ENCODE measurements at regions not wholly inside any gene's neighbourhood (a gene's known extent, or its start where the extent isn't known, plus 50 kb on each side); places are given as distances from the start of the nearest gene placed in this dataset.

- H3K27ac ChIP-seq, result no peak overlapping the region
- in situ Hi-C loops (cut with MboI; ENCODE audit: low sequenced_read_pairs in 4 of 4), result no loop called here
- no peak overlapping the region for H3K4me3 ChIP-seq
- no peaks in the 10 kb centered on the region for H3K36me3 ChIP-seq
- no peaks in the 10 kb centered on the region for H3K27me3 ChIP-seq
- ATAC-seq (no peak), DNase-seq (no peak)
- intact Hi-C loops (cut with DNase I; ENCODE audit: low total_unique reads), result no loop called here
- H3K4me1 ChIP-seq, result no peaks in the 10 kb centered on the region
- TF ChIP-seq POLR2A (IDR thresholded peaks at IDR 0.05) (no peak), CTCF (IDR thresholded peaks at IDR 0.05 in 4 of 5, conservative IDR thresholded peaks at IDR 0.05 in 1 of 5) (no peak)
- H3K9me3 ChIP-seq, result no peaks in the 10 kb centered on the region
These were observed 208.2 kb downstream of the UQCRFS1 start for GRCh38 chr19:29004796-29005195.

GRCh38 chr19:29003641-29004409 is 209.1 kb downstream of the UQCRFS1 start:
- no peak for TF ChIP-seq CTCF (IDR thresholded peaks at IDR 0.05 in 4 of 5, conservative IDR thresholded peaks at IDR 0.05 in 1 of 5)
- no peak for TF ChIP-seq POLR2A (IDR thresholded peaks at IDR 0.05)
- in situ Hi-C loops (cut with MboI; ENCODE audit: low sequenced_read_pairs in 4 of 4), result no loop called here
- intact Hi-C loops (cut with DNase I; ENCODE audit: low total_unique reads), result no loop called here
- ATAC-seq (no peak), DNase-seq (no peak)
- Histone ChIP-seq H3K4me1 (no peaks in the 10 kb centered on the region), H3K27ac (no peak overlapping the region), H3K36me3 (no peaks in the 10 kb centered on the region), H3K4me3 (no peak overlapping the region), H3K9me3 (no peaks in the 10 kb centered on the region), H3K27me3 (no peaks in the 10 kb centered on the region)

GRCh38 chr19:29002336-29002735 is 210.6 kb downstream of the UQCRFS1 start:
- H3K27ac ChIP-seq, result no peak overlapping the region

GRCh38 chr19:29001597-29002245 is 211.2 kb downstream of the UQCRFS1 start:
- Histone ChIP-seq H3K4me1 (no peaks in the 10 kb centered on the region), H3K27me3 (no peaks in the 10 kb centered on the region), H3K4me3 (no peak overlapping the region), H3K36me3 (no peaks in the 10 kb centered on the region), H3K27ac (no peak overlapping the region), H3K9me3 (no peaks in the 10 kb centered on the region)
- ATAC-seq, result no peak
- TF ChIP-seq CTCF (IDR thresholded peaks at IDR 0.05 in 4 of 5, conservative IDR thresholded peaks at IDR 0.05 in 1 of 5) (no peak), POLR2A (IDR thresholded peaks at IDR 0.05) (no peak)
- in situ Hi-C loops (cut with MboI; ENCODE audit: low sequenced_read_pairs in 4 of 4), result no loop called here
- intact Hi-C loops (cut with DNase I; ENCODE audit: low total_unique reads), result no loop called here
- DNase-seq, result no peak

More at GRCh38 chr19:29002336-29002735, 210.6 kb downstream of the UQCRFS1 start:
- in situ Hi-C loops (cut with MboI; ENCODE audit: low sequenced_read_pairs in 4 of 4), result no loop called here
- H3K27me3 ChIP-seq, result no peaks in the 10 kb centered on the region
- H3K4me1 ChIP-seq, result no peaks in the 10 kb centered on the region
- ATAC-seq (no peak), DNase-seq (no peak)
- intact Hi-C loops (cut with DNase I; ENCODE audit: low total_unique reads), result no loop called here
- no peak overlapping the region for H3K4me3 ChIP-seq
- TF ChIP-seq POLR2A (IDR thresholded peaks at IDR 0.05) (no peak), CTCF (IDR thresholded peaks at IDR 0.05 in 4 of 5, conservative IDR thresholded peaks at IDR 0.05 in 1 of 5) (no peak)
- no peaks in the 10 kb centered on the region for H3K9me3 ChIP-seq
- no peaks in the 10 kb centered on the region for H3K36me3 ChIP-seq

Data from gastrocnemius medialis (tissue), 4 donors.